HPDE6-E6E7 (cell line): ENCODE measurements at regions not wholly inside any gene's neighbourhood (a gene's known extent, or its start where the extent isn't known, plus 50 kb on each side); places are given as distances from the start of the nearest gene placed in this dataset.

Experiments used
- DNase-seq: peaks from one replicate; pipeline ENCODE4 v3.0.0; 2011; ENCODE audit warnings: missing footprints; ENCODE audit errors: extremely low spot score

DNA sequence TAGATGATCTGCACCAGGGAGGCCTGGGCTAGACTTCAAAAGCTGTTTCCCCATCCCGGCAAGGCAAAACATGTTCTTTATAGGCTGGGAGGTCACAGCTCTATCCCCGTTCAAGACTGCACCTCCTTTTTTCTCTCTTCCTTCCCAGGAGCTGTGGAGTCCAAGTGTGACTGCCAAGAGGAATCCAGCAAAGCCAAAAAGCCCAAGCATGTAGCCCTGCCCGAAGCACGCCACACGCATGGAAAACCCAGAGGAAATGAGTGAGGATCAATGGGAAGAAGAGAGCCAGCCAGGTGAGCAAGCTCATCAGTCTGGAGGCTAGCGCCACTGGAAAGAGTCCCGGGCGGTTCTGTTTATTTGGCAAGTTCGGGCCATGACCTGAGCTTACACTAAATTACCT is 240.4 kb downstream of the PRL start:
- no peak for DNase-seq

GRCh38 chr6:22057962-22058361 is 238.9 kb downstream of the PRL start:
- DNase-seq, result no peak

GRCh38 chr6:22059126-22059525 is 237.7 kb downstream of the PRL start:
- DNase-seq, result no peak

GRCh38 chr6:22059946-22060345 is 236.9 kb downstream of the PRL start:
- no peak for DNase-seq

DNA sequence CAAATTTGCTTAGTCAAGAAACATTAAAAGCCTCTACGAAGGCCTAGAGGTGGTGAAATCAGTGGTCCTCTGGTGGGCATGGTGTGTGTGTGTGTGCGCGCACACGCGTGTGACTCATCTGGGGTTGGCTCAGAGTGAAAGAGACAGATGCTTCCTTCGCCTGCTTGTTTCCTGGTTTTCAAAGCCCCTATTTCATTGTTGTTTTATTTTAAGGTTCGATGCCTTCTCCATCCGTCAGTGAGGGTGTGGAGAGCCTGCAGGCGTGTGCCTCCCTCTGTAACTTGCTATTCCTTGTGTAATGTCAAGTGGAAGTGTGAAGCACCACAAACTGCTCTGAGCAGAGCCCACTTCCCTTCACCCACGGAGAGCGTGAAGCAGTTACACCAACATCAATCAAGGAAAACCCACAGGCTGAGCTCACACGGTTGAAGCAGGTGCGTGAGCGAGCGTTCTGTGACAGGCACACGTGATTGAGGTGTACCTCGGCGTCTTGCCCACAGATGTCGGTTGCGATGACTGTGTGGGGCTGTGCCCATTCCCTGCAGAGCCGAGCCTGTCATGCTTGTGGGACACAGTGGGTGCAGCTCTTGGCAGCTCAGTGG is 233.9 kb downstream of the PRL start:
- no peak for DNase-seq

DNA sequence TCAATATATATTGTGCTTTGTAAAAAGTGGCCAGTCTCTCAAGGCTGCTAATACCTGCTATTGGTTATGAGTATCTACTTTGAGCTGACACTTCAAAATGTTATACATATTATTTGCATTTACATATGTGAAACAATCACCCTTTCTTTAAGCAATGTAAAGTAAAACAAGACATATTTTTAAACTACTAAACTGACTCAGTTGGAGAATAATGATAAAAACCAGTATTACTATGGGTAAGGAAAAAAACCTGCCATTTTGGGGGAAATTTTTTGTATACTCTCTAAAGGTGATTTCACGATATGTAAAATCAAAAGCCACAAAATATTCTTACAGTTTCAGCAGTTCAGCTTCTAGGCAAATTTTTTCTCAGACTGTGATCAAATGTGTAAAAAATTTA is 232.3 kb downstream of the PRL start:
- DNase-seq, result no peak

DNA sequence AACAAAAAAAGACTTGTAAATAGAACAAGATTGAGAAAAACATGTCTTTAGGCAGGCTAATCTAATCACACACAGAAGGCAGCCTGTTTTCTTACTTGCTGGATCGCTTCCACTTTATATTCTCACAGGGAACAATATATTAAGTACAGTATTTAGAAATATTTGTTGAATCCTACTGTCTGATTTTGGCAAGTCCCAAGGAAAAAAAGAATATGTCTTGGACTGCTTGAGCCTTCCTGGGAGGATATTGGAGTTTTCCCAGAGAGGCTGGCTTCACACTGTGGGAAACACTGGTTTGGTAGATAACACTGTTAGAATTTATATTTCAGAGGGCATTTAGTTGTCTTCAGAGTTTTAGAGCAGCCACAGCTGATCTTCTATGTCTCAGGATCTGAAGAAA is 229.7 kb downstream of the PRL start:
- no peak for DNase-seq

DNA sequence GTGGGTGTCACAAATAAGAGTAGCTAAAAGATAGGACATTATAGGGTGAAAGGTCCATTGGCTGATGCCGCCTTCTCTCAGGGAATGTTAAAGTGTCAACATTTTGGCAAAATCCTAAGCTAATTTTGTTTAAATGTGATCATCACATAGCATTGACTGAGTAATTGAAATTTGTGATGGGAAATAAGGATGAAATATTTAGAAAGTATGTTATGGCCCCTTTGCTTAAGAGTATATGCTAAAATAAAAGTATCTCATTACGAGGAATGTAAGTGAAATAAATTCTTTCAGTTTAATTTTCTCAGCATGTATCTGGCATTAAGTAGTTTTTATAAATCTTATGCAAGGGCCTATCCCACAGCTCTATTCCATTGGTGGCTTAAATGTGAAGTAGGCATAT is 229.2 kb downstream of the PRL start:
- no peak for DNase-seq

GRCh38 chr6:22068561-22069305 is 228.1 kb downstream of the PRL start:
- no peak for DNase-seq

DNA sequence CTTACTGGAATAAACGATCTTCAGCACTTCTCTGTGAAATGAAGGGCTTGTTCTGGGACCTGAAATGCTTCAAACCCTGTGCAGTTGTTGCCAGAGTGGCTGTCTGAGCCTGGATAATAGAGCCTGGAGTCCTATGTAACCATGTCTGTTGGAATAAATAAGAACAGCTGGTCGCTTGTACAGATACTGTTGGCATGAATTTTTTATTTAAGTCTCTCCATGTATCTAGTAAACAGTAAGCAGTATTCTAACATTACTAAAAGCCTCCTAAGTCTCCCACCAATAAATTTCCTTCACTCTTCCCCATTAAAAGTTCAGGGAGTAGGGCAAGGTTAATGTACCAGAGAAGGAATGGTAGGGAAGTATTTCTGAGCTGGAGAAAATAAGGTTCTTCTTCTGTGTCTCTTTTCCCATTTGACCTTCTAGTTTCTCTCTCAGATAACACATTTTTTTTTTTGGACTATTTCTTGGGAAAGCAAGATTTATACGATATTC is 227.5 kb downstream of the PRL start:
- no peak for DNase-seq

DNA sequence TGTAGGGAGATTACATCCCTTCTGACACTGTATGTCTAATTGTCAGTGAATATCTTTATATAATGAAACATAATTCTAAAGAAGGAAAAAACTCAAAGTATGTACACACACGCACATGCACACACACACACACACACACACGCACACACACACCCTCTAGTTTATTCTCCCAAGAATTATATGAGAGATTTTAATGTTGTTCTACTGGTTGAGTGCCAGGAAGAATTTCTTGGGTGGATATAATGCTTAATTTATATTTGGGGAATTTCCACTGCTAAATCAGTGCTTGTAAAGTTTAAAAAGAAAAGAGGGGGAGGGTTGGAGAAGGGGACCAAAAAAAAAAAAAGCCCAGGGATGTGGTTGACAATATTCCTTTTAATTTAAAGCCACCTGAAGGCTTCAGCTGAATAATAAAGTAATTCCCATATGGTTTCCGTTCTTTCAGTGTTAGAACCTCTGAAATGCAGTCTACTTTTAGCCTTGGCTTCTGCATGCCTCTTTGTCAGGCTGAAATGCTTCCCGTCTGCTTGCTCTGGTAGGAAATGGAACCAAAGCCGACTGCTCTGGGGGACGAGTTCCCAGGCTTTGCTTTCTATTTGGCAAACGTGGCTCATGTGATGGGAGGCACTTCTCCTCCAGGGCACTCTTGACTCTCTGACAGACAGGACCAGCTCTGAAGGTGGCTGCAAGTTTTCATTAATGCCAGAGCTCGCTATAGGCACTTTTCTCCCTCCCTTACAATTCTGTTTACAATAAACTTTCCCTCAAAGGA is 225.4 kb downstream of the PRL start:
- no peak for DNase-seq

DNA sequence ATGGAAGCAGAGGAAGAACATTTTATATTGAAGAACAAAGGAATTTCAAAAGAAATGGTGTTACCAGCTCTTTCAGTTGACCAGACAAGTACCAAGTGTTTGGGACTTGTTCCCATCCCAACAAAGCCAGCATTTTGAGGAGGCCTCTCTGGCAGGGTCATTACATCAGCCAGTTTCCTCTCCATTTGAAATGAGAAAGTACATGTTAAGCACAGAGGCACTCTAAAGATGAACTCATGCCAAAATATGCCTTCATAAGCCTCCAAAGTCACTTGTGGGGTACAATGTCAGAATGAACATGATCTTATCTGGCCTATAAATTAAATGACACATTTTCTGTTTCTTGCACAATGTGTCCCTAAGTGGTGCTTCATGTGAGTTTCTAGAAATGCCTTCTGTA is 223.9 kb downstream of the PRL start:
- DNase-seq, result no peak

DNA sequence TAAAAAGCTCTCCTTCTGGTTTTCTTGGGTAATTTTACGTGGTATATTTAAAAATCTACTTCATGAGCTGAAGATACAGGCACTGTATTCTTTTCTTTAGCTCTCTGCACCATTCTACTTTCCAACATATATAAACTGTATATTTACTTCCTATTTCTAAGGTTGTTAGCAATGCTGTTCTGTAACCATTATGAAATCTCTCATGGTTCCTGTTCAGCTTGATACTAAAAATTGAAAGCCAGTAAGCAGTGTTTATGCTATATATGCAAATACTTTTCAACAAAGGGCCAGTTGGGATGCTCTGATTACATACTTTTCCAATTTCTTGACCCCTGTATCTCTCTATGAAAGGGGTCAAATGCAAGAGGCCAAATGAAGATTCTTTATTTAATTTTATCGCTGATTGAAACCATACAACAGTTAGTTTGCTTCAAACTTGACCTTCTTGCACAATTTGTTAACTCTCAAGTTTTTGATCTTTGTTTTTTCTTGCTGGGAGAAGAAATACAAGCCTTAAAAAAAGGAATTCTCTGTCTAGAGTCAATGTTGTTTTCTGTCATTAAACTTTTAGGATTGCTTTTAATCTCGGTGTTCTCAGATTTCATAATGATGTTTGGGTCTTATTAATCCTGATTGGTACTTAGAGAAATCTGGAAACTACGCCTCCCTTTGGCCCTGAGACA is 223.2 kb downstream of the PRL start:
- DNase-seq, result no peak

GRCh38 chr6:22078288-22078687 is 218.5 kb downstream of the PRL start:
- no peak for DNase-seq

- DNase-seq, result no peak
These were observed 217.9 kb downstream of the PRL start for GRCh38 chr6:22078802-22079545.

GRCh38 chr6:22079783-22080182 is 217.1 kb downstream of the PRL start:
- no peak for DNase-seq

DNA sequence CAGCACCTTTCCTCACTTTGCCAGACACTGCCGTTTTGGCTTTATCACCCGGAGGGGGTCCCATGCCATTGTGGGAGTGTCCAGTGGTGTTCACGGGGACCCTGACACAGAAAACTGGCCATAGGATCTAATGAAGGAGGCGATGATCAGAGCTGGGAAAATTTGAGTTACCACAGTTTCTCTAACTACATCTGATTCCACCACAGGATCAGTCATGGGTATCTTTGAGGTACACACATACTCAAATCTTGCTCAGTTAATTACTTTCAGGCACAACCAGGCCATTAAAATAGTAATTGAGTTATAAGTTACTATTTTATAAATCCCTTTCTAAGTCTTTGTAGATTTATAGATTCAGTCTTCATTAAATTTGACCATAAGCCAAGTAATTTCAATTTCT is 215.1 kb downstream of the PRL start:
- DNase-seq, result no peak

GRCh38 chr6:22082218-22082617 is 214.6 kb downstream of the PRL start:
- no peak for DNase-seq

GRCh38 chr6:22083119-22083518 is 213.7 kb downstream of the PRL start:
- DNase-seq, result no peak

GRCh38 chr6:22087960-22088706 is 208.7 kb downstream of the PRL start:
- DNase-seq, result no peak

GRCh38 chr6:22091424-22091948 is 205.3 kb downstream of the PRL start:
- no peak for DNase-seq
